Ishikawa (cell line): ENCODE measurements at regions not wholly inside any gene's neighbourhood (a gene's known extent, or its start where the extent isn't known, plus 50 kb on each side); places are given as distances from the start of the nearest gene placed in this dataset.

Source experiments
- CEBPB ChIP-seq: IDR thresholded peaks from 2 replicates; pipeline ENCODE4 v1.6.1; 2012
- CREB1 ChIP-seq: IDR thresholded peaks from 2 replicates; pipeline ENCODE4 v1.6.1; 2012; ENCODE audit warnings: low read depth
- EGR1 ChIP-seq: IDR thresholded peaks from 2 replicates; pipeline ENCODE4 v1.6.1; 2012
- EP300 ChIP-seq: IDR thresholded peaks from 2 replicates; pipeline ENCODE4 v1.6.1; 2012; ENCODE audit warnings: borderline replicate concordance
- FOXM1 ChIP-seq: IDR thresholded peaks from 2 replicates; pipeline ENCODE4 v1.6.1; 2012; ENCODE audit warnings: low read depth, borderline replicate concordance
- MAX ChIP-seq: IDR thresholded peaks from 2 replicates; pipeline ENCODE4 v1.6.1; 2012
- NFIC ChIP-seq: IDR thresholded peaks from 2 replicates; pipeline ENCODE4 v1.6.1; 2012
- RAD21 ChIP-seq: IDR thresholded peaks from 2 replicates; pipeline ENCODE4 v1.6.1; 2012; ENCODE audit warnings: low read depth
- REST ChIP-seq: IDR thresholded peaks from 2 replicates; pipeline ENCODE4 v1.6.1; 2012; ENCODE audit warnings: low read depth, mild to moderate bottlenecking
- TAF1 ChIP-seq: IDR thresholded peaks from 2 replicates; pipeline ENCODE4 v1.6.1; 2012; ENCODE audit warnings: low read depth, mild to moderate bottlenecking
- TCF12 ChIP-seq: IDR thresholded peaks from 2 replicates; pipeline ENCODE4 v1.6.1; 2012; ENCODE audit warnings: low read depth
- TEAD4 ChIP-seq: IDR thresholded peaks from 2 replicates; pipeline ENCODE4 v1.6.1; 2012
- USF1 ChIP-seq: IDR thresholded peaks from 2 replicates; pipeline ENCODE4 v1.6.1; 2012
- YY1 ChIP-seq: IDR thresholded peaks from 2 replicates; pipeline ENCODE4 v1.6.1; 2012; ENCODE audit warnings: low read depth
- ZBTB7A ChIP-seq: IDR thresholded peaks from 2 replicates; pipeline ENCODE4 v1.6.1; 2012; ENCODE audit warnings: low read depth

- TF ChIP-seq ZBTB7A (no peak), RAD21 (no peak), TCF12 (no peak), YY1 (no peak), TEAD4 (no peak), CEBPB (no peak), EGR1 (no peak), CREB1 (no peak), EP300 (no peak), USF1 (no peak), TAF1 (no peak), FOXM1 (no peak), NFIC (no peak), REST (no peak), MAX (no peak)
Measured at GRCh38 chr1:238029126-238029525, 138.4 kb upstream of the ZP4 start.

GRCh38 chr1:238027366-238027765 is 136.6 kb upstream of the ZP4 start:
- TF ChIP-seq RAD21 (no peak), NFIC (no peak), TCF12 (no peak), CREB1 (no peak), USF1 (no peak), TEAD4 (no peak)

GRCh38 chr1:238023137-238023536 is 132.4 kb upstream of the ZP4 start:
- TF ChIP-seq ZBTB7A: no peak
- TF ChIP-seq MAX: no peak
- no peak for TF ChIP-seq FOXM1
- no peak for TF ChIP-seq TAF1
- no peak for TF ChIP-seq RAD21
- no peak for TF ChIP-seq USF1
- no peak for TF ChIP-seq CEBPB
- TF ChIP-seq REST: no peak

- no peak for TF ChIP-seq FOXM1
- no peak for TF ChIP-seq REST
- TF ChIP-seq USF1: no peak
- TF ChIP-seq ZBTB7A: no peak
- no peak for TF ChIP-seq MAX
- TF ChIP-seq NFIC: no peak
- no peak for TF ChIP-seq CREB1
- TF ChIP-seq TCF12: no peak
- no peak for TF ChIP-seq RAD21
- TF ChIP-seq YY1: no peak
- no peak for TF ChIP-seq EGR1
- no peak for TF ChIP-seq TAF1
- no peak for TF ChIP-seq CEBPB
- TF ChIP-seq TEAD4: no peak
Measured at GRCh38 chr1:238018214-238018613, 127.5 kb upstream of the ZP4 start.
